HepG2 (cell line): ENCODE measurements at regions not wholly inside any gene's neighbourhood (a gene's known extent, or its start where the extent isn't known, plus 50 kb on each side); places are given as distances from the start of the nearest gene placed in this dataset.

ENCODE experiments used
- ATAC-seq: fragments of 200-7000 bp; cut with Tn5 transposase; 3 replicates; pipeline ENCODE4 v1.9.1; 2020; ENCODE audit warnings: mild to moderate bottlenecking, moderate library complexity
- BruUV-seq: library from RNA; stranded (reverse); fragments of 400-500 nt; replicated peaks from 2 replicates; lab custom pipeline; 2021; lab: Mats Ljungman, UMichigan
- CTCF ChIA-PET: fragments of 300-600 bp; formaldehyde crosslinking; extraction: SDS; loops from one replicate; lab custom pipeline; 2021; ENCODE audit warnings: low total read pairs, inconsistent platforms, low intra/inter-chr PET ratio; lab: Yijun Ruan, JAX
- POLR2A ChIA-PET: fragments of 350-600 bp; sonication (Branson Sonifier 250); formaldehyde crosslinking; loops from one replicate; lab custom pipeline; 2020; ENCODE audit warnings: antibody characterized with exemption, inconsistent platforms; lab: Yijun Ruan, JAX
- DNase-seq: peaks from one replicate; pipeline ENCODE4 v3.0.0-alpha.2; 2015; ENCODE audit warnings: low spot score
- FAIRE-seq: peaks from 3 replicates; lab custom pipeline; 2011; peaks lifted over from hg19 to GRCh38; lab: Jason Lieb, UNC
- H2AFZ ChIP-seq: one replicate; pipeline ENCODE4 v1.6.1; 2011; ENCODE audit warnings: low read length, inconsistent platforms
- H3K27ac ChIP-seq: fragments of 300-600 bp; 3 replicates; pipeline ENCODE4 v1.8.0; 2011; ENCODE audit warnings: mixed run types, mild to moderate bottlenecking, mixed read lengths, low read length, inconsistent platforms; ENCODE audit not compliant: insufficient read depth; ENCODE audit errors: extremely low read length
- H3K27me3 ChIP-seq, 2 experiments: fragments of 200-600 bp in 1 of 2; 2 replicates in 1 of 2; 3 replicates in 1 of 2; pipeline versions ENCODE4 v1.6.0 to v1.8.0; 2011; ENCODE audit warnings: low read length in 2 of 2, mild to moderate bottlenecking in 2 of 2, moderate library complexity in 2 of 2, inconsistent platforms in 1 of 2; ENCODE audit not compliant: insufficient read depth in 2 of 2, control insufficient read depth in 1 of 2
- H3K36me3 ChIP-seq, 2 experiments: fragments of 200-600 bp in 1 of 2; replicated peaks in 1 of 2; 2 replicates in 1 of 2; 3 replicates in 1 of 2; pipeline versions ENCODE4 v1.5.1 to v1.8.0; 2011; ENCODE audit warnings: low read length in 2 of 2, inconsistent platforms in 1 of 2; ENCODE audit not compliant: insufficient read depth in 2 of 2, control insufficient read depth in 1 of 2
- H3K4me1 ChIP-seq: 2 replicates; pipeline ENCODE4 v1.5.1; 2012; ENCODE audit warnings: low read length, inconsistent platforms; ENCODE audit not compliant: insufficient read depth
- H3K4me2 ChIP-seq: 2 replicates; pipeline ENCODE4 v1.6.0; 2011; ENCODE audit warnings: low read depth, low read length, inconsistent platforms
- H3K4me3 ChIP-seq, 3 experiments: fragments of 200-600 bp in 1 of 3; sonication (generic), shearing (Covaris generic) in 1 of 3; replicated peaks in 1 of 3; 2 replicates each; pipeline ENCODE4 v1.5.1; 2011 to 2016; ENCODE audit warnings: low read length in 3 of 3, inconsistent platforms in 2 of 3, low read depth in 2 of 3, mild to moderate bottlenecking in 2 of 3, control low read depth in 1 of 3, mixed read lengths in 1 of 3; ENCODE audit not compliant: insufficient read depth in 1 of 3
- H3K79me2 ChIP-seq: one replicate; pipeline ENCODE4 v1.6.1; 2011; ENCODE audit warnings: low read length, inconsistent platforms; ENCODE audit not compliant: insufficient read depth
- H3K9ac ChIP-seq: 2 replicates; pipeline ENCODE4 v1.6.0; 2011; ENCODE audit warnings: mild to moderate bottlenecking, low read depth, low read length, inconsistent platforms; ENCODE audit not compliant: insufficient read depth
- H3K9me3 ChIP-seq: 2 replicates; pipeline ENCODE4 v1.5.1; 2012; ENCODE audit warnings: mild to moderate bottlenecking, low read length
- H4K20me1 ChIP-seq: 2 replicates; pipeline ENCODE4 v1.6.0; 2011; ENCODE audit warnings: inconsistent platforms, mild to moderate bottlenecking, low read length, moderate library complexity; ENCODE audit not compliant: insufficient read depth
- BATF2 ChIP-seq: sonication (generic); formaldehyde crosslinking; IDR thresholded peaks from 2 replicates; pipeline ENCODE4 v1.8.0; 2022; ENCODE audit warnings: mild to moderate bottlenecking, missing genetic modification reagents, moderate library complexity
- CEBPZ ChIP-seq: IDR thresholded peaks from 2 replicates; pipeline ENCODE4 v1.6.1; 2012; ENCODE audit warnings: low read length, improper control_type of control experiment
- ETS1 ChIP-seq: sonication (generic); formaldehyde crosslinking; IDR thresholded peaks from 2 replicates; pipeline ENCODE4 v1.4.0; 2020; ENCODE audit warnings: missing genetic modification reagents
- FOXK2 ChIP-seq: fragments of 450-650 bp; IDR thresholded peaks from 2 replicates; pipeline ENCODE4 v1.6.1; 2016
- GRHL1 ChIP-seq: sonication (generic); formaldehyde crosslinking; conservative IDR thresholded peaks from 2 replicates; pipeline ENCODE4 v1.8.0; 2022; ENCODE audit warnings: missing genetic modification reagents
- NR2C2 ChIP-seq: sonication (generic); formaldehyde crosslinking; IDR thresholded peaks from 2 replicates; pipeline ENCODE4 v1.4.0; 2020; ENCODE audit warnings: missing genetic modification reagents, mild to moderate bottlenecking, moderate library complexity, borderline replicate concordance
- PAF1 ChIP-seq: IDR thresholded peaks from 2 replicates; pipeline ENCODE4 v1.6.1; 2016; ENCODE audit warnings: missing genetic modification reagents, missing compliant biosample characterization
- RNF2 ChIP-seq: fragments of 450-650 bp; conservative IDR thresholded peaks from 2 replicates; pipeline ENCODE4 v1.6.1; 2016; ENCODE audit warnings: low read depth
- TRIM24 ChIP-seq: sonication (generic); formaldehyde crosslinking; IDR thresholded peaks from 2 replicates; pipeline ENCODE4 v1.8.0; 2022; ENCODE audit warnings: mild to moderate bottlenecking, missing genetic modification reagents
- ZC3H13 ChIP-seq: sonication (generic); formaldehyde crosslinking; IDR thresholded peaks from 2 replicates; pipeline ENCODE4 v1.8.1; 2023; ENCODE audit warnings: mild to moderate bottlenecking, missing genetic modification reagents, moderate library complexity
- ZKSCAN1 ChIP-seq: fragments of 150-350 bp; IDR thresholded peaks from 2 replicates; pipeline ENCODE4 v1.6.1; 2014; ENCODE audit warnings: low read length
- ZNF224 ChIP-seq: sonication (generic); formaldehyde crosslinking; IDR thresholded peaks from 2 replicates; pipeline ENCODE4 v1.5.0; 2020; ENCODE audit warnings: mild to moderate bottlenecking, missing genetic modification reagents
- ZNF367 ChIP-seq: sonication (generic); formaldehyde crosslinking; IDR thresholded peaks from 2 replicates; pipeline ENCODE4 v1.4.0; 2020; ENCODE audit warnings: missing genetic modification reagents, borderline replicate concordance
- ZNF543 ChIP-seq: sonication (generic); formaldehyde crosslinking; IDR thresholded peaks from 2 replicates; pipeline ENCODE4 v1.4.0; 2020; ENCODE audit warnings: mild to moderate bottlenecking, missing genetic modification reagents
- ZNF660 ChIP-seq: sonication (generic); formaldehyde crosslinking; IDR thresholded peaks from 2 replicates; pipeline ENCODE4 v1.5.1; 2020; ENCODE audit warnings: mild to moderate bottlenecking, low read depth, missing genetic modification reagents, borderline replicate concordance
- WGBS: methylation state at CpG from one replicate; pipeline ENCODE4 v1.1.6; 2017; ENCODE audit warnings: low lambda C conversion rate; 5-methylcytosine and 5-hydroxymethylcytosine counted together
- in situ Hi-C: cut with HindIII; loops from 2 replicates; pipeline ENCODE4 v1.10.0; 2017; ENCODE audit warnings: low pct_unique_long_range_greater_than_20kb; ENCODE audit not compliant: extremely low pct_ligation_motif_present
- intact Hi-C: fragments of 100-400 bp; cut with micrococcal nuclease; formaldehyde crosslinking; loops from one replicate; pipeline ENCODE4 v1.10.0; 2022; ENCODE audit not compliant: unreplicated experiment
- TF ChIP-seq, protein P1 (sequence below): sonication (generic); formaldehyde crosslinking; IDR thresholded peaks from 2 replicates; pipeline ENCODE4 v1.5.0; 2020; ENCODE audit warnings: missing genetic modification reagents, mild to moderate bottlenecking, borderline replicate concordance

- no peak for FAIRE-seq
- ATAC-seq, result no peak
- H3K4me1 ChIP-seq, result no peaks in the 10 kb centered on the region
- H3K27ac ChIP-seq, result no peak overlapping the region
- TF ChIP-seq ZNF660 (CRISPR knock-in tag) (no peak), BATF2 (no peak), FOXK2 (no peak), ZNF224 (CRISPR knock-in tag) (no peak), NR2C2 (no peak), ZNF367 (CRISPR knock-in tag) (no peak), CEBPZ (no peak), ZKSCAN1 (no peak), ETS1 (no peak), GRHL1 (CRISPR knock-in tag) (no peak), ZC3H13 (CRISPR knock-in tag) (no peak), RNF2 (no peak), ZNF543 (no peak), PAF1 (CRISPR knock-in tag) (no peak), TRIM24 (CRISPR knock-in tag) (no peak)
- TF ChIP-seq, protein P1, sequence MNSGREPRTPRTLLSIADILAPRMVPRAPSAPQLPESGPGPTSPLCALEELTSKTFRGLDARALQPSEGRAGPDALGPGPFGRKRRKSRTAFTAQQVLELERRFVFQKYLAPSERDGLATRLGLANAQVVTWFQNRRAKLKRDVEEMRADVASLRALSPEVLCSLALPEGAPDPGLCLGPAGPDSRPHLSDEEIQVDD (CRISPR knock-in tag), result no peak
- ChIA-PET CTCF (no interaction called here), POLR2A (no interaction called here)
- no peak overlapping the region for H3K9ac ChIP-seq
- H3K27me3 ChIP-seq, result peaks cover 0 to 8% of the 10 kb centered on the region in 2 experiments; a peak in 1 of 5 replicates
- in situ Hi-C loops, result no loop called here
- no peaks in the 10 kb centered on the region for H3K9me3 ChIP-seq
- H4K20me1 ChIP-seq, result no peaks in the 10 kb centered on the region
- no TSS peak for BruUV-seq
- H2AFZ ChIP-seq, result no peak overlapping the region
- DNase-seq, result no peak
- H3K36me3 ChIP-seq, result no peaks in the 10 kb centered on the region
- 5% methylated on average over 5 of the region's 5 CpGs for WGBS
- no peak overlapping the region for H3K4me3 ChIP-seq
- no peak overlapping the region for H3K4me2 ChIP-seq
- no peaks in the 10 kb centered on the region for H3K79me2 ChIP-seq
- intact Hi-C loops, result no loop called here
Measured at GRCh38 chr3:194237110-194237509, 101.2 kb downstream of the HES1 start.
